CD4-positive, alpha-beta T cell treated with Interleukin-2 at 100 ng/mL for 4 hours (primary cell): ENCODE measurements at regions not wholly inside any gene's neighbourhood (a gene's known extent, or its start where the extent isn't known, plus 50 kb on each side); places are given as distances from the start of the nearest gene placed in this dataset.
A peak's percentile ranks its signal among the peaks of the same experiment; 100 is the strongest.

Experiments used
- DNase-seq: peaks from one replicate; pipeline ENCODE4 v3.0.0-alpha.2; 2020; ENCODE audit warnings: low spot score

GRCh38 chr12:108037960-108038359, 91.1 kb upstream of the WSCD2 start:
- DNase-seq = no peak

- no peak for DNase-seq
These were observed 89.3 kb upstream of the WSCD2 start for GRCh38 chr12:108039794-108040193.

- DNase-seq = no peak
These were observed 88.1 kb upstream of the WSCD2 start for GRCh38 chr12:108040947-108041346.

- no peak for DNase-seq
These were observed 85.8 kb upstream of the WSCD2 start for GRCh38 chr12:108043286-108043685.

GRCh38 chr12:108043750-108044533, 85.1 kb upstream of the WSCD2 start:
- no peak for DNase-seq

GRCh38 chr12:108046135-108046534, 83.0 kb upstream of the WSCD2 start:
- DNase-seq = no peak

- DNase-seq = no peak
These were observed 82.4 kb upstream of the WSCD2 start for GRCh38 chr12:108046650-108047049.

- DNase-seq = no peak
These were observed 82.0 kb upstream of the WSCD2 start for GRCh38 chr12:108047071-108047550.

GRCh38 chr12:108048686-108049085, 80.4 kb upstream of the WSCD2 start:
- no peak for DNase-seq

GRCh38 chr12:108050696-108051095, 78.4 kb upstream of the WSCD2 start:
- DNase-seq = no peak

- DNase-seq = peak; percentile 1
These were observed 76.8 kb upstream of the WSCD2 start for GRCh38 chr12:108052260-108052659.

GRCh38 chr12:108053512-108053911, 75.6 kb upstream of the WSCD2 start:
- no peak for DNase-seq

GRCh38 chr12:108054496-108054895, 74.6 kb upstream of the WSCD2 start:
- no peak for DNase-seq

- DNase-seq = no peak
These were observed 73.9 kb upstream of the WSCD2 start for GRCh38 chr12:108055141-108055540.

- no peak for DNase-seq
These were observed 69.0 kb upstream of the WSCD2 start for GRCh38 chr12:108060067-108060466.

GRCh38 chr12:108060903-108061302, 68.2 kb upstream of the WSCD2 start:
- no peak for DNase-seq

- no peak for DNase-seq
These were observed 65.9 kb upstream of the WSCD2 start for GRCh38 chr12:108063192-108063591.

GRCh38 chr12:108065069-108065468, 64.0 kb upstream of the WSCD2 start:
- DNase-seq = no peak

GRCh38 chr12:108066583-108067577, 62.2 kb upstream of the WSCD2 start:
- DNase-seq = no peak

- DNase-seq = no peak
These were observed 59.4 kb upstream of the WSCD2 start for GRCh38 chr12:108069651-108070165.

- no peak for DNase-seq
These were observed 53.5 kb upstream of the WSCD2 start for GRCh38 chr12:108075561-108075960.

- DNase-seq = no peak
These were observed 52.5 kb upstream of the WSCD2 start for GRCh38 chr12:108076556-108076955.

- DNase-seq = no peak
These were observed 50.7 kb upstream of the WSCD2 start for GRCh38 chr12:108078428-108078827.
